ENCODE measurements at regions not wholly inside any gene's neighbourhood (a gene's known extent, or its start where the extent isn't known, plus 50 kb on each side); places are given as distances from the start of the nearest gene placed in this dataset.

- Histone ChIP-seq H3K36me3 (ENCODE audit: insufficient read depth, low read length) (no peaks in the 10 kb centered on the region), H3K27ac (ENCODE audit: low read depth, low read length, poor library complexity, severe bottlenecking) (no peak overlapping the region)
Measured at GRCh38 chr2:100673691-100674485, 111.1 kb downstream of the PDCL3 start.

GRCh38 chr2:100674666-100675065, 111.9 kb downstream of the PDCL3 start:
- H3K4me3 ChIP-seq (ENCODE audit: low read depth, low read length, poor library complexity, severe bottlenecking) = no peak overlapping the region
- H3K4me2 ChIP-seq (ENCODE audit: low read length) = no peak overlapping the region
- H3K79me2 ChIP-seq (ENCODE audit: insufficient read depth, low read length) = no peaks in the 10 kb centered on the region

More at GRCh38 chr2:100673691-100674485, 111.1 kb downstream of the PDCL3 start:
- H3F3A ChIP-seq (ENCODE audit: insufficient read depth, low read length) = no peaks in the 10 kb centered on the region
- H3K9me3 ChIP-seq (ENCODE audit: low read length) = no peaks in the 10 kb centered on the region
- no peaks in the 10 kb centered on the region; the same call in none of the 2 replicates for H3K27me3 ChIP-seq (ENCODE audit: insufficient read depth, low read length)
- H3K9me2 ChIP-seq (ENCODE audit: low read depth, low read length) = no peaks in the 10 kb centered on the region
- TF ChIP-seq CTCF (IDR thresholded peaks at IDR 0.05; ENCODE audit: low read length) (no peak), EZH2 (IDR thresholded peaks at IDR 0.05; ENCODE audit: borderline replicate concordance, low read length) (no peak)
- no peak overlapping the region for H2AFZ ChIP-seq (ENCODE audit: low read length)
- H3K9ac ChIP-seq (ENCODE audit: low read length) = no peak overlapping the region
- H3K4me3 ChIP-seq (ENCODE audit: low read depth, low read length, poor library complexity, severe bottlenecking) = no peak overlapping the region
- no peaks in the 10 kb centered on the region for H3K79me2 ChIP-seq (ENCODE audit: insufficient read depth, low read length)
- no peak overlapping the region for H3K4me2 ChIP-seq (ENCODE audit: low read length)
- H3K4me1 ChIP-seq (ENCODE audit: insufficient read depth, low read length, severe bottlenecking) = no peaks in the 10 kb centered on the region
- H4K20me1 ChIP-seq (ENCODE audit: insufficient read depth, low read length) = no peaks in the 10 kb centered on the region

GRCh38 chr2:100675373-100675772, 112.6 kb downstream of the PDCL3 start:
- TF ChIP-seq EZH2 (IDR thresholded peaks at IDR 0.05; ENCODE audit: borderline replicate concordance, low read length) (no peak), CTCF (IDR thresholded peaks at IDR 0.05; ENCODE audit: low read length) (no peak)
- Histone ChIP-seq H2AFZ (ENCODE audit: low read length) (no peak overlapping the region), H3K36me3 (ENCODE audit: insufficient read depth, low read length) (no peaks in the 10 kb centered on the region)

More at GRCh38 chr2:100674666-100675065, 111.9 kb downstream of the PDCL3 start:
- TF ChIP-seq EZH2 (IDR thresholded peaks at IDR 0.05; ENCODE audit: borderline replicate concordance, low read length) (no peak), CTCF (IDR thresholded peaks at IDR 0.05; ENCODE audit: low read length) (no peak)
- H4K20me1 ChIP-seq (ENCODE audit: insufficient read depth, low read length) = no peaks in the 10 kb centered on the region
- no peaks in the 10 kb centered on the region for H3F3A ChIP-seq (ENCODE audit: insufficient read depth, low read length)
- no peaks in the 10 kb centered on the region for H3K36me3 ChIP-seq (ENCODE audit: insufficient read depth, low read length)
- H2AFZ ChIP-seq (ENCODE audit: low read length) = no peak overlapping the region
- H3K9me2 ChIP-seq (ENCODE audit: low read depth, low read length) = no peaks in the 10 kb centered on the region
- H3K4me1 ChIP-seq (ENCODE audit: insufficient read depth, low read length, severe bottlenecking) = no peaks in the 10 kb centered on the region
- no peaks in the 10 kb centered on the region; the same call in none of the 2 replicates for H3K27me3 ChIP-seq (ENCODE audit: insufficient read depth, low read length)
- H3K9ac ChIP-seq (ENCODE audit: low read length) = no peak overlapping the region
- no peak overlapping the region for H3K27ac ChIP-seq (ENCODE audit: low read depth, low read length, poor library complexity, severe bottlenecking)
- H3K9me3 ChIP-seq (ENCODE audit: low read length) = no peaks in the 10 kb centered on the region

More at GRCh38 chr2:100675373-100675772, 112.6 kb downstream of the PDCL3 start:
- Histone ChIP-seq H3K9me2 (ENCODE audit: low read depth, low read length) (no peaks in the 10 kb centered on the region), H3K4me3 (ENCODE audit: low read depth, low read length, poor library complexity, severe bottlenecking) (no peak overlapping the region), H3K4me1 (ENCODE audit: insufficient read depth, low read length, severe bottlenecking) (no peaks in the 10 kb centered on the region), H4K20me1 (ENCODE audit: insufficient read depth, low read length) (no peaks in the 10 kb centered on the region), H3K4me2 (ENCODE audit: low read length) (no peak overlapping the region), H3F3A (ENCODE audit: insufficient read depth, low read length) (no peaks in the 10 kb centered on the region), H3K9me3 (ENCODE audit: low read length) (no peaks in the 10 kb centered on the region), H3K27me3 (ENCODE audit: insufficient read depth, low read length) (no peaks in the 10 kb centered on the region; the same call in 1 of the 2 replicates), H3K79me2 (ENCODE audit: insufficient read depth, low read length) (no peaks in the 10 kb centered on the region), H3K9ac (ENCODE audit: low read length) (no peak overlapping the region), H3K27ac (ENCODE audit: low read depth, low read length, poor library complexity, severe bottlenecking) (no peak overlapping the region)

Measured in OCI-LY1 (cell line).